ENCODE measurements at regions not wholly inside any gene's neighbourhood (a gene's known extent, or its start where the extent isn't known, plus 50 kb on each side); places are given as distances from the start of the nearest gene placed in this dataset.
A peak's percentile ranks its signal among the peaks of the same experiment; 100 is the strongest.

DNA sequence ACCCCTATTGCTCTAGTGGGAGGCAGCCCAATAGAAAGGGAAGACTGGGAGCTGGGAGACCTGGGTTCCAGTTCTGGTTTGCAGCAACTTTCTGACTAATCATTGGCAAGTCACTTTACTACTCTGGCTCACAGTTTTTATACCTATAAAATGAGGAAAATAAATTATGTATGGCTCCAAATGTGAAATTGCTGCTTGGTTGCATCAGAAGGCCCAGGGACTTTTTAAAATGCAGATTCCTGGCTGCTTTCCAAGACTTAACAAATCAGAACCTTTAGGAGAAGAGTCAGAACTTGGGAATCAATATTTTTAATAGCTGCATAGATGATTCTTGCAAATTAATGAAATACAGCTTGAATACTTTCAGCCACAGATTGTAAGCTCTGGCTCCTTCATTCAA is 943.9 kb downstream of the EPHA4 start:
- peak; percentile 12 for DNase-seq
- no peaks in the 10 kb centered on the region for H3F3A ChIP-seq (ENCODE audit: insufficient read depth)
- no peaks in the 10 kb centered on the region for H3K27me3 ChIP-seq (replicated peaks; ENCODE audit: insufficient read depth)
- no peak overlapping the region for H3K4me2 ChIP-seq (ENCODE audit: unreplicated experiment)
- H3K4me3 ChIP-seq: no peak overlapping the region
- H3K27ac ChIP-seq: no peak overlapping the region
- no peaks in the 10 kb centered on the region for H3K9me2 ChIP-seq (ENCODE audit: insufficient read depth)
- H2AFZ ChIP-seq: no peak overlapping the region
- no peaks in the 10 kb centered on the region for H3K36me3 ChIP-seq (ENCODE audit: low read depth)
- H3K4me1 ChIP-seq (ENCODE audit: insufficient read depth): no peaks in the 10 kb centered on the region
- in situ Hi-C loops (cut with MboI): no loop called here
- H3K79me2 ChIP-seq (ENCODE audit: insufficient read depth): no peaks in the 10 kb centered on the region
- no peaks in the 10 kb centered on the region for H4K20me1 ChIP-seq (ENCODE audit: insufficient read depth)
- TF ChIP-seq EZH2phosphoT487 (IDR thresholded peaks at IDR 0.05; ENCODE audit: insufficient read depth, low read depth) (no peak), EZH2 (IDR thresholded peaks at IDR 0.05; ENCODE audit: insufficient read depth, poor library complexity, severe bottlenecking) (no peak)
- H3K9me3 ChIP-seq (ENCODE audit: low read depth): no peaks in the 10 kb centered on the region
- H3K9ac ChIP-seq: no peak overlapping the region

DNA sequence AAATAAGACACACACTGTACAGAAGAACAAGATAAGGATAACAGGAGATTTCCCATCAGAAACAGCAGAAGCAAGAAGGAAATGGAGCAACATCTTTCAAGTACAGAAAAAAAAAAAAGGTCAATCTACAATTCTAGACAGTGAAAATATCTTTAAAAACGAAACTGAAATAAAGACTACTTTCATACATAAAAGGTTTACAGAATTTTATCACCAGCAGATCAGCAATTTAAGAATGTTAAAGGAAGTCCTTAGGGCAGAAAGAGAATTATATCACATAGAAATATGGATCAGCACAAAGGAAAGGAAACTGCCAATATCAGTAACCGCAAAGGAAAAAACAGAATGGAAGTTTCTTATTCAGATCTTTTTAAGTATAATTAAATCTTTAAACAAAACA is 931.0 kb downstream of the EPHA4 start:
- Histone ChIP-seq H3K27me3 (replicated peaks; ENCODE audit: insufficient read depth) (no peaks in the 10 kb centered on the region), H4K20me1 (ENCODE audit: insufficient read depth) (no peaks in the 10 kb centered on the region), H3K4me2 (ENCODE audit: unreplicated experiment) (no peak overlapping the region), H3K4me3 (no peak overlapping the region), H3K36me3 (ENCODE audit: low read depth) (no peaks in the 10 kb centered on the region), H3K4me1 (ENCODE audit: insufficient read depth) (no peaks in the 10 kb centered on the region), H3K9me3 (ENCODE audit: low read depth) (no peaks in the 10 kb centered on the region), H2AFZ (no peak overlapping the region), H3K9me2 (ENCODE audit: insufficient read depth) (no peaks in the 10 kb centered on the region), H3K27ac (no peak overlapping the region), H3K9ac (no peak overlapping the region), H3F3A (ENCODE audit: insufficient read depth) (no peaks in the 10 kb centered on the region), H3K79me2 (ENCODE audit: insufficient read depth) (no peaks in the 10 kb centered on the region)
- WGBS, 2 experiments (ENCODE audit: low coverage in 1 of 2, low lambda C conversion rate in 2 of 2, missing lambda C conversion rate in 2 of 2): 44 to 50% methylated on average over 2 of the region's 2 CpGs
- no peak for DNase-seq
- no peak for TF ChIP-seq EZH2phosphoT487 (IDR thresholded peaks at IDR 0.05; ENCODE audit: insufficient read depth, low read depth)
- no peak for TF ChIP-seq EZH2 (IDR thresholded peaks at IDR 0.05; ENCODE audit: insufficient read depth, poor library complexity, severe bottlenecking)
- in situ Hi-C loops (cut with MboI): no loop called here

DNA sequence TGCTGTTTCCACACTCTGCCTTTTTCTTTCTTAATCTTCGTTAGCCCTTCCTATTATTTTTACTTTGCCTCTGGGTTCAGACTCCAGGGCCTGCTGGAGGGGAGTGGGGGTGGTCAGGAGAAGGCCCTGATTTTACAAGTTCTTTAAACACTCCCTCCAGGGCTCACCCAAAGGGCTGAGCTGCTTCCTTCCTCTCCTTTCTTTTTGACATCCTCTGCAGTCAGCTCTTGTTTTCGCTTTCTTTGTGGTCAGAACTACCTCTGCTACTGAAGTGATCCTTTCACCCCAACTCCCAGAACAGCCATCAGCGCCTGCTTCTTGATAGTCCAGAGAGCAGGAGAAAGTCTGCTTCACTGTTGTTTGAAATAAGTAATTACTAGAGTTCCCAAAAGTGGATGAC is 925.7 kb downstream of the EPHA4 start:
- H3K27me3 ChIP-seq (replicated peaks; ENCODE audit: insufficient read depth): 0 out of 2 replicates have a peak, but pooled peaks cover 6% of the 10 kb centered on the region
- H2AFZ ChIP-seq: no peak overlapping the region
- DNase-seq: no peak
- no peaks in the 10 kb centered on the region for H3K9me2 ChIP-seq (ENCODE audit: insufficient read depth)
- TF ChIP-seq EZH2phosphoT487 (IDR thresholded peaks at IDR 0.05; ENCODE audit: insufficient read depth, low read depth) (no peak), EZH2 (IDR thresholded peaks at IDR 0.05; ENCODE audit: insufficient read depth, poor library complexity, severe bottlenecking) (no peak)
- H3F3A ChIP-seq (ENCODE audit: insufficient read depth): no peaks in the 10 kb centered on the region
- H3K79me2 ChIP-seq (ENCODE audit: insufficient read depth): no peaks in the 10 kb centered on the region
- in situ Hi-C loops (cut with MboI): no loop called here
- H4K20me1 ChIP-seq (ENCODE audit: insufficient read depth): no peaks in the 10 kb centered on the region
- H3K4me3 ChIP-seq: no peak overlapping the region
- no peaks in the 10 kb centered on the region for H3K9me3 ChIP-seq (ENCODE audit: low read depth)
- 47 to 59% methylated on average over 3 of the region's 3 CpGs for WGBS, 2 experiments (ENCODE audit: low coverage in 1 of 2, low lambda C conversion rate in 2 of 2, missing lambda C conversion rate in 2 of 2)
- H3K9ac ChIP-seq: no peak overlapping the region
- H3K4me2 ChIP-seq (ENCODE audit: unreplicated experiment): no peak overlapping the region
- no peaks in the 10 kb centered on the region for H3K36me3 ChIP-seq (ENCODE audit: low read depth)
- H3K27ac ChIP-seq: no peak overlapping the region
- H3K4me1 ChIP-seq (ENCODE audit: insufficient read depth): no peaks in the 10 kb centered on the region

DNA sequence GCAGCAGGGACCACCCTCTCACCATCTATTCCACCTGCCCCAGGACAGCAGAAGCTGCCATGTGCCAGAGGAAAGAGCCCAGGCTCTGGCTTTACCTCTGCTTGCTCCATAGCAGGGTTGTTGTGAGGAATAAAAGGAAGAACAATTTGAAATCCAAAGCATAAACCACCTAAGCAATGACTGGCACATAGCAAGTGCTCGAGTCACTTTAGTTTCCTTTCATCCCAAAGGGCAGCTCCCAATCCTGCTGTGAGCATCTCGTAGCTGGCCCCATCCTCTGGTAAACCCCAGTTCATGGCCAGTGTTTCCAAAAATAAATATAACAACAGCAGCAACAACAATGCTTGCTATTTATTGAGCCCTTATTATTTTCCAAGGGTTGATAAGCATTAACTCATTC is 923.5 kb downstream of the EPHA4 start:
- Histone ChIP-seq H3K9me3 (ENCODE audit: low read depth) (no peaks in the 10 kb centered on the region), H4K20me1 (ENCODE audit: insufficient read depth) (no peaks in the 10 kb centered on the region), H3K9me2 (ENCODE audit: insufficient read depth) (no peaks in the 10 kb centered on the region), H3K4me1 (ENCODE audit: insufficient read depth) (no peaks in the 10 kb centered on the region), H3K4me3 (no peak overlapping the region), H3K27me3 (replicated peaks; ENCODE audit: insufficient read depth) (0 out of 2 replicates have a peak, but pooled peaks cover 6% of the 10 kb centered on the region), H3K79me2 (ENCODE audit: insufficient read depth) (no peaks in the 10 kb centered on the region), H3K27ac (no peak overlapping the region), H3K36me3 (ENCODE audit: low read depth) (no peaks in the 10 kb centered on the region), H3K4me2 (ENCODE audit: unreplicated experiment) (no peak overlapping the region), H3F3A (ENCODE audit: insufficient read depth) (no peaks in the 10 kb centered on the region), H3K9ac (no peak overlapping the region), H2AFZ (no peak overlapping the region)
- in situ Hi-C loops (cut with MboI): no loop called here
- DNase-seq: no peak
- 60% methylated on average over 2 of the region's 2 CpGs for WGBS, 2 experiments (ENCODE audit: low coverage in 1 of 2, low lambda C conversion rate in 2 of 2, missing lambda C conversion rate in 2 of 2)
- no peak for TF ChIP-seq EZH2phosphoT487 (IDR thresholded peaks at IDR 0.05; ENCODE audit: insufficient read depth, low read depth)
- TF ChIP-seq EZH2 (IDR thresholded peaks at IDR 0.05; ENCODE audit: insufficient read depth, poor library complexity, severe bottlenecking): no peak

DNA sequence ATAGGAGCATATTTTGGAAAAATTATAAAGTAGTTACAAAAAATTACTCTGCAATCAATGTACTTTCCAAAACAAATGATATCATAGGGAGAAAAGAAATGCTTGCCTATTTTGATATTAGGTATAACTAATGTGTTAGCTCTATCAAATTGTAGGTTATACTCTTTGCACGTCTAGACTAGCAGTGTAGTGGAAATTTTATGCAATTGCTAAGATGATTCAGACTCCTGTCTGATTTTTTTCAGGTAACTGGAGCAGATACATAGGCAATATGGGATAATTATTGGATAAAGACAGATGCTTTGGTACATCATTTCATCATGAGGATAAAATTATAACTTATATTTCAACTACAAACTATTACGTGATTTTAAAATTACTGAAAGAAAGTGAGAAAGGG is 918.3 kb downstream of the EPHA4 start:
- WGBS, 2 experiments (ENCODE audit: low coverage in 1 of 2, low lambda C conversion rate in 2 of 2, missing lambda C conversion rate in 2 of 2): 69 to 80% methylated on average over 2 of the region's 2 CpGs
- no peak overlapping the region for H2AFZ ChIP-seq
- 0 out of 2 replicates have a peak, but pooled peaks cover 6% of the 10 kb centered on the region for H3K27me3 ChIP-seq (replicated peaks; ENCODE audit: insufficient read depth)
- no peaks in the 10 kb centered on the region for H3F3A ChIP-seq (ENCODE audit: insufficient read depth)
- H3K4me2 ChIP-seq (ENCODE audit: unreplicated experiment): no peak overlapping the region
- no peaks in the 10 kb centered on the region for H3K36me3 ChIP-seq (ENCODE audit: low read depth)
- no peaks in the 10 kb centered on the region for H3K9me3 ChIP-seq (ENCODE audit: low read depth)
- no peak overlapping the region for H3K9ac ChIP-seq
- no peak for DNase-seq
- no peaks in the 10 kb centered on the region for H3K79me2 ChIP-seq (ENCODE audit: insufficient read depth)
- no peak for TF ChIP-seq EZH2phosphoT487 (IDR thresholded peaks at IDR 0.05; ENCODE audit: insufficient read depth, low read depth)
- TF ChIP-seq EZH2 (IDR thresholded peaks at IDR 0.05; ENCODE audit: insufficient read depth, poor library complexity, severe bottlenecking): no peak
- in situ Hi-C loops (cut with MboI): no loop called here
- H4K20me1 ChIP-seq (ENCODE audit: insufficient read depth): no peaks in the 10 kb centered on the region
- H3K4me3 ChIP-seq: no peak overlapping the region
- H3K27ac ChIP-seq: no peak overlapping the region
- no peaks in the 10 kb centered on the region for H3K9me2 ChIP-seq (ENCODE audit: insufficient read depth)
- H3K4me1 ChIP-seq (ENCODE audit: insufficient read depth): no peaks in the 10 kb centered on the region
